ENCODE measurements at regions not wholly inside any gene's neighbourhood (a gene's known extent, or its start where the extent isn't known, plus 50 kb on each side); places are given as distances from the start of the nearest gene placed in this dataset.

DNA sequence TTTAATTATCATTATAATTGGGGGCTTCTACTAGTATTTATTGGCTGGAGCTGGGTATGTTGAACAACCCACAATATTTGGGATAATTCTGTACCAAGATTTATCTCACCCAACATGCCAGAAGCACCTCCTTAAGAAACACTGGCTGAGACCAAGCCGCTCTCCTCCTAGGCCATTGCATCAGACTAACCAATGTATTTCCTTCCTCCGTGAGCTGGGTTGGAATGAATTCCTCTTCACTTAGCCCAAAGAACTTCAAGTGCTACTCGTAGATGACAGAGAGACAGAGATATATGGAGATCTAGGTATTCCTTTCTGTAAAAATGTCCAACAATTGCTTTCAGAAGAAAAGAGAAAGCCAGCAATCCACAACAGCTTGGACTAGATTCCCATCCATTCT is 87.2 kb upstream of the ETS2 start:
- TF ChIP-seq CTCF (conservative IDR thresholded peaks at IDR 0.05): no peak
- TF ChIP-seq ZFX (IDR thresholded peaks at IDR 0.05): no peak
